Gastrocnemius medialis (tissue), 4 donors: ENCODE measurements at regions not wholly inside any gene's neighbourhood (a gene's known extent, or its start where the extent isn't known, plus 50 kb on each side); places are given as distances from the start of the nearest gene placed in this dataset.

Experiments used
- POLR2A ChIP-seq, 2 donors: fragments of 450-650 bp; IDR thresholded peaks; one replicate each; pipeline ENCODE4 v1.6.1; 2017; ENCODE audit warnings: antibody characterized with exemption in 2 of 2, mild to moderate bottlenecking in 2 of 2, moderate library complexity in 2 of 2
- TF ChIP-seq, protein P1 (sequence below), 5 experiments: fragments of 450-650 bp in 3 of 5; fragments of 200-600 bp in 2 of 5; sonication (generic) in 2 of 5; IDR thresholded peaks in 4 of 5; conservative IDR thresholded peaks in 1 of 5; 1 replicate in 4 of 5; 2 replicates in 1 of 5; pipeline ENCODE4 v1.5.1; 2016 to 2019; ENCODE audit warnings: antibody characterized with exemption in 5 of 5, mild to moderate bottlenecking in 3 of 5, moderate library complexity in 3 of 5

DNA sequence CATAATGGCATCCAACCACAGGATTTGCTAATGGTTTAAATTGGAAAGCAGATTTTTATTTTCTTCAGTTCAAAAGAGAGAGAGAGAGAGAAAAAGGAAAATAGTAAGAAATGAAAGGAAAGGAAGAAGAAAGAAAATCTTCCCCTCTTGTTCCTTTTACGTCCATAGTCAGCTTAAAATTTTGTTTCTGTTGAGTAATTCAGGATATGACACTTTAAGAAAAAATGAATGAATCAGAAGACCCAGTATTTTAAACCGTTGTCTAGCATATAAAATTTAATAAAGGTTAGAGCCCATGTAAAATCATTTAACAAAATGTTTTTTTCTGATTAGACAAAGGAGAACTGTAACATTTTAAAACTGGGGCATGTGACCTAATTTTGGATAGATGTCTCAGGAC lies 391.8 kb upstream of the EPHA5 start:
- TF ChIP-seq, protein P1, sequence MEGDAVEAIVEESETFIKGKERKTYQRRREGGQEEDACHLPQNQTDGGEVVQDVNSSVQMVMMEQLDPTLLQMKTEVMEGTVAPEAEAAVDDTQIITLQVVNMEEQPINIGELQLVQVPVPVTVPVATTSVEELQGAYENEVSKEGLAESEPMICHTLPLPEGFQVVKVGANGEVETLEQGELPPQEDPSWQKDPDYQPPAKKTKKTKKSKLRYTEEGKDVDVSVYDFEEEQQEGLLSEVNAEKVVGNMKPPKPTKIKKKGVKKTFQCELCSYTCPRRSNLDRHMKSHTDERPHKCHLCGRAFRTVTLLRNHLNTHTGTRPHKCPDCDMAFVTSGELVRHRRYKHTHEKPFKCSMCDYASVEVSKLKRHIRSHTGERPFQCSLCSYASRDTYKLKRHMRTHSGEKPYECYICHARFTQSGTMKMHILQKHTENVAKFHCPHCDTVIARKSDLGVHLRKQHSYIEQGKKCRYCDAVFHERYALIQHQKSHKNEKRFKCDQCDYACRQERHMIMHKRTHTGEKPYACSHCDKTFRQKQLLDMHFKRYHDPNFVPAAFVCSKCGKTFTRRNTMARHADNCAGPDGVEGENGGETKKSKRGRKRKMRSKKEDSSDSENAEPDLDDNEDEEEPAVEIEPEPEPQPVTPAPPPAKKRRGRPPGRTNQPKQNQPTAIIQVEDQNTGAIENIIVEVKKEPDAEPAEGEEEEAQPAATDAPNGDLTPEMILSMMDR (IDR thresholded peaks at IDR 0.05 in 4 of 5, conservative IDR thresholded peaks at IDR 0.05 in 1 of 5), result no peak
- TF ChIP-seq POLR2A (IDR thresholded peaks at IDR 0.05), result no peak
